NCI-H510A treated with DMSO at 0.1 percent for 48 hours (cell line): ENCODE measurements at regions not wholly inside any gene's neighbourhood (a gene's known extent, or its start where the extent isn't known, plus 50 kb on each side); places are given as distances from the start of the nearest gene placed in this dataset.
"Not testable (repeated sequence)": the region's sequence is repeated elsewhere in the genome, so short reads cannot be mapped to it uniquely, and the experiment has no call there.

Experiments used
- DNase-seq: peaks from one replicate; lab custom pipeline; 2025; lab: John Stamatoyannopoulos, UW

GRCh38 chr18:42545825-42546224, 569.7 kb downstream of the RIT2 start:
- no peak for DNase-seq

- no peak for DNase-seq
These were observed 567.0 kb downstream of the RIT2 start for GRCh38 chr18:42548493-42548892.

- DNase-seq = no peak
These were observed 565.9 kb downstream of the RIT2 start for GRCh38 chr18:42549596-42549995.

GRCh38 chr18:42552559-42552958, 562.9 kb downstream of the RIT2 start:
- not testable (repeated sequence) for DNase-seq

- DNase-seq = no peak
These were observed 556.3 kb downstream of the RIT2 start for GRCh38 chr18:42559069-42559690.

- DNase-seq = no peak
These were observed 554.0 kb downstream of the RIT2 start for GRCh38 chr18:42561521-42561920.

- no peak for DNase-seq
These were observed 551.5 kb downstream of the RIT2 start for GRCh38 chr18:42563995-42564394.

- DNase-seq = no peak
These were observed 550.7 kb downstream of the RIT2 start for GRCh38 chr18:42564761-42565160.

- DNase-seq = no peak
These were observed 546.7 kb downstream of the RIT2 start for GRCh38 chr18:42568773-42569172.

GRCh38 chr18:42574871-42575270, 540.6 kb downstream of the RIT2 start:
- DNase-seq = peak; percentile 43

GRCh38 chr18:42576124-42576523, 539.4 kb downstream of the RIT2 start:
- DNase-seq = no peak

- DNase-seq = no peak
These were observed 536.7 kb downstream of the RIT2 start for GRCh38 chr18:42578792-42579191.

GRCh38 chr18:42582266-42582665, 533.2 kb downstream of the RIT2 start:
- no peak for DNase-seq

- no peak for DNase-seq
These were observed 532.2 kb downstream of the RIT2 start for GRCh38 chr18:42583283-42583731.

GRCh38 chr18:42586601-42587000, 528.9 kb downstream of the RIT2 start:
- peak; percentile 82 for DNase-seq

- no peak for DNase-seq
These were observed 526.7 kb downstream of the RIT2 start for GRCh38 chr18:42588786-42589185.

GRCh38 chr18:42604820-42605219, 510.7 kb downstream of the RIT2 start:
- DNase-seq = no peak

- peak; percentile 37 for DNase-seq
These were observed 508.5 kb downstream of the RIT2 start for GRCh38 chr18:42606886-42607495.

GRCh38 chr18:42611134-42611533, 504.4 kb downstream of the RIT2 start:
- DNase-seq = no peak

GRCh38 chr18:42614619-42615293, 500.7 kb downstream of the RIT2 start:
- peak; percentile 99 for DNase-seq

- DNase-seq = peak; percentile 36
These were observed 498.3 kb downstream of the RIT2 start for GRCh38 chr18:42617221-42617620.

- DNase-seq = no peak
These were observed 495.7 kb downstream of the RIT2 start for GRCh38 chr18:42619771-42620170.

- DNase-seq = no peak
These were observed 494.8 kb downstream of the RIT2 start for GRCh38 chr18:42620657-42621056.
